ENCODE measurements at regions not wholly inside any gene's neighbourhood (a gene's known extent, or its start where the extent isn't known, plus 50 kb on each side); places are given as distances from the start of the nearest gene placed in this dataset.

- TF ChIP-seq EZH2 (IDR thresholded peaks at IDR 0.05; ENCODE audit: low read length) (no peak), CTCF (optimal IDR thresholded peaks at IDR 0.05 in 1 of 3, IDR thresholded peaks at IDR 0.05 in 1 of 3, conservative IDR thresholded peaks at IDR 0.05 in 1 of 3; ENCODE audit: extremely low read depth in 1 of 3, insufficient read depth in 2 of 3, low read length in 3 of 3) (no peak)
Measured at GRCh38 chr11:92411431-92411830, 186.8 kb downstream of the FAT3 start.

Data from keratinocyte (primary cell).